ENCODE measurements at regions not wholly inside any gene's neighbourhood (a gene's known extent, or its start where the extent isn't known, plus 50 kb on each side); places are given as distances from the start of the nearest gene placed in this dataset.

DNA sequence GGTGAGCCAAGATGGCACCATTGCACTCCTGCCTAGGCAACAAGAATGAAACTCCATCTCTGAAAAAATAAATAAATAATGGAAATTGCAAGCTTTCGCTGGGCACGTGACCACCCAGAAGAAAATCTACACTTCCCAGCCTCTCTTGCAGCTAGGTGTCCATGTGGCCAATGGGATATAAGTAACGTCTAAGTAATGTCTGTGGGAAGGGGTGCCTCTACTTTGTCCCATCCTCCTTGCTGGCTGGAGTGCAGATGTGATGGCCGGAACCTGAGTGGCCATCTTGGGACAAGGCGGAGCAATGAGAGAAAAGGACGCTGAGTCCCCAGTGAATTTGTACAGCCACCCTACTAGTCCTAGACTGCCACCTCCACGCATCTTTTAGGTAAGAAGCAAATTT is 99.8 kb upstream of the PTPN1 start:
- ChIA-PET CTCF (no interaction called here), POLR2A (no interaction called here)
- no peaks in the 10 kb centered on the region for H3K4me1 ChIP-seq (ENCODE audit: control insufficient read depth in 2 of 2, insufficient read depth in 2 of 2, low read length in 2 of 2)
- no peak overlapping the region for H3K4me3 ChIP-seq (ENCODE audit: low read length)
- Mint-ChIP-seq H3K27ac (no peak overlapping the region), H3K4me3 (no peak overlapping the region), H3K4me1 (no peaks in the 10 kb centered on the region), H3K27me3 (peaks cover 0 to 38% (median 0%) of the 10 kb centered on the region in 5 donors), H3K36me3 (peaks cover 0 to 8% (median 0%) of the 10 kb centered on the region in 5 donors), H3K9me3 (peaks cover 0 to 9% (median 0%) of the 10 kb centered on the region in 11 donors)
- no peaks in the 10 kb centered on the region for H3K9me3 ChIP-seq (ENCODE audit: control insufficient read depth in 2 of 3, low read length in 3 of 3)
- H3K36me3 ChIP-seq (ENCODE audit: control insufficient read depth in 2 of 3, insufficient read depth in 3 of 3, low read length in 3 of 3): no peaks in the 10 kb centered on the region
- DNase-seq: no peak
- no peaks in the 10 kb centered on the region for H3K27me3 ChIP-seq (ENCODE audit: control insufficient read depth in 2 of 2, insufficient read depth in 2 of 2, low read length in 2 of 2)
- no peak overlapping the region for H3K27ac ChIP-seq (ENCODE audit: low read depth, low read length)
- no peak for ATAC-seq
- intact Hi-C loops (cut with micrococcal nuclease): no loop called here

DNA sequence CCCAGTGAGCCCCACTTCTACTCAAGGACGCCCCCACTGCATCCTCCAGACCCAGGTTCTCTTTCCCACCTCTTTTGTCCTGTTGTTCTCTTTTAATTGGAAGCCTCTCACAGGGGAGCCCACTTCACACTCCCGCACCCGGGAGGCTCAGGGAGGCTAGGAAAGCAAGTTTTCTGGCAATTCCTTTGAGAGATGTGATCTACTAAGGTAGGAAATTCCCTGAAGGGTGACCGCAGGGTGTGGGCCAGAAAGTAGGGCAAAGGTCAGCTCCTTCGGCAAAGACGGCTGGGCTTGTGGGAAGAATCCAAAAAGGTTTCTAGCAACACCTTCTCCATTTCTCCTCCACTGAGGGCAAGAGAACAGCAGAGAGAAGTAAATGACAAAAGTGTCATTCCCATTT is 98.1 kb upstream of the PTPN1 start:
- Mint-ChIP-seq H3K36me3 (peaks cover 0 to 8% (median 0%) of the 10 kb centered on the region in 5 donors), H3K27ac (no peak overlapping the region), H3K4me3 (no peak overlapping the region), H3K27me3 (peaks cover 0 to 35% (median 0%) of the 10 kb centered on the region in 5 donors), H3K4me1 (no peaks in the 10 kb centered on the region), H3K9me3 (peaks cover 0 to 9% (median 0%) of the 10 kb centered on the region in 11 donors)
- Histone ChIP-seq H3K27ac (ENCODE audit: low read depth, low read length) (no peak overlapping the region), H3K4me3 (ENCODE audit: low read length) (no peak overlapping the region), H3K36me3 (ENCODE audit: control insufficient read depth in 2 of 3, insufficient read depth in 3 of 3, low read length in 3 of 3) (no peaks in the 10 kb centered on the region), H3K4me1 (ENCODE audit: control insufficient read depth in 2 of 2, insufficient read depth in 2 of 2, low read length in 2 of 2) (no peaks in the 10 kb centered on the region), H3K9me3 (ENCODE audit: control insufficient read depth in 2 of 3, low read length in 3 of 3) (no peaks in the 10 kb centered on the region), H3K27me3 (ENCODE audit: control insufficient read depth in 2 of 2, insufficient read depth in 2 of 2, low read length in 2 of 2) (no peaks in the 10 kb centered on the region)
- ATAC-seq: no peak
- CTCF ChIA-PET: no interaction called here
- intact Hi-C loops (cut with micrococcal nuclease): no loop called here
- DNase-seq: no peak
- POLR2A ChIA-PET: no interaction called here

DNA sequence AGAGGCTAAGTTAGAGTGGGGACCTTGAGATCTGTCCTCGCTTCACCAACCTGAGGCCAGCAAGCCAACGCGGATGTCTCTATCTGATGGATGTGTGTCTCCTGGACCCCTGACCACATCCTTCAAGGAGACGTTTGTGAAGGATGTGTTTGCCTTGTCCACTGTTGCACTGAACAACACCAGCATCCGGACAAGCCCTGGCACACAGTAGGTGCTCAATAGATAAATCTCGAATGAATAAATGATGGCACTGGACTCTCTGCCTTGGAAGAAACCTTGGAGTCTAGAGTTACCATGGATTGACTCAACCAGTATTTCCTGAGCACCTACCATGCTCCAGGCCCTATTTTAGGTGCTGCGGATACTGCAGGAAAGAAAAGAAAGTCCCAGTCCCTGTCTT is 97.7 kb upstream of the PTPN1 start:
- ChIA-PET CTCF (no interaction called here), POLR2A (no interaction called here)
- intact Hi-C loops (cut with micrococcal nuclease): no loop called here
- Mint-ChIP-seq H3K27ac (no peak overlapping the region), H3K27me3 (peaks cover 0 to 31% (median 2%) of the 10 kb centered on the region in 5 donors), H3K36me3 (peaks cover 0 to 8% (median 0%) of the 10 kb centered on the region in 5 donors), H3K9me3 (peaks cover 0 to 9% (median 0%) of the 10 kb centered on the region in 11 donors), H3K4me1 (no peaks in the 10 kb centered on the region), H3K4me3 (no peak overlapping the region)
- ATAC-seq (no peak), DNase-seq (no peak)
- Histone ChIP-seq H3K4me3 (ENCODE audit: low read length) (no peak overlapping the region), H3K4me1 (ENCODE audit: control insufficient read depth in 2 of 2, insufficient read depth in 2 of 2, low read length in 2 of 2) (no peaks in the 10 kb centered on the region), H3K27ac (ENCODE audit: low read depth, low read length) (no peak overlapping the region), H3K27me3 (ENCODE audit: control insufficient read depth in 2 of 2, insufficient read depth in 2 of 2, low read length in 2 of 2) (no peaks in the 10 kb centered on the region), H3K36me3 (ENCODE audit: control insufficient read depth in 2 of 3, insufficient read depth in 3 of 3, low read length in 3 of 3) (no peaks in the 10 kb centered on the region), H3K9me3 (ENCODE audit: control insufficient read depth in 2 of 3, low read length in 3 of 3) (no peaks in the 10 kb centered on the region)

DNA sequence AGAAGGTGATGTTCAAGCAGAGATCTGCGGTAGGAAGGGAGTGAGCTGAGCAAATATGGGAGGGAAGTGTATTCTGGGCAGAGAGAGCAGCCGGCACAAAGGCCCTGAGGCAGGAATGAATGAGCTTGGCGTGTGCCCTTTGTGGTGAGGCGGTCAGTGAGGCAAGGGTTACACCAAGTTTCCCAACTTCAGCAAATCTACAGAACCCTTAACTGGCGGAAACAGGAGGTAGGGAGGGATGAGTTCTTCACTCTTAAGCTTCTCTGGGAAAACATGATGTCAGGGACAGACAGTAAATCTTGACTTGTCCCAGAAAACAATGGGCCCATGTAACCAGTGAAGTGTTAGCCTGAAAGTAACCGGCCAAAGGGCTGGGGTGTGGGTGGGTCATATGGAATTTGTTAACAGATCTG is 97.1 kb upstream of the PTPN1 start:
- no peaks in the 10 kb centered on the region for H3K4me1 ChIP-seq (ENCODE audit: control insufficient read depth in 2 of 2, insufficient read depth in 2 of 2, low read length in 2 of 2)
- H3K36me3 ChIP-seq (ENCODE audit: control insufficient read depth in 2 of 3, insufficient read depth in 3 of 3, low read length in 3 of 3): no peaks in the 10 kb centered on the region
- ChIA-PET POLR2A (no interaction called here), CTCF (no interaction called here)
- Mint-ChIP-seq H3K27me3 (peaks cover 0 to 34% (median 4%) of the 10 kb centered on the region in 5 donors), H3K36me3 (peaks cover 0 to 8% (median 0%) of the 10 kb centered on the region in 5 donors), H3K4me3 (no peak overlapping the region), H3K27ac (peak overlapping the region in 1 of 9 donors; percentile 6), H3K9me3 (peaks cover 0 to 9% (median 0%) of the 10 kb centered on the region in 11 donors), H3K4me1 (no peaks in the 10 kb centered on the region)
- H3K9me3 ChIP-seq (ENCODE audit: control insufficient read depth in 2 of 3, low read length in 3 of 3): no peaks in the 10 kb centered on the region
- intact Hi-C loops (cut with micrococcal nuclease): no loop called here
- H3K4me3 ChIP-seq (ENCODE audit: low read length): no peak overlapping the region
- DNase-seq (no peak), ATAC-seq (no peak)
- H3K27ac ChIP-seq (ENCODE audit: low read depth, low read length): no peak overlapping the region
- no peaks in the 10 kb centered on the region for H3K27me3 ChIP-seq (ENCODE audit: control insufficient read depth in 2 of 2, insufficient read depth in 2 of 2, low read length in 2 of 2)

DNA sequence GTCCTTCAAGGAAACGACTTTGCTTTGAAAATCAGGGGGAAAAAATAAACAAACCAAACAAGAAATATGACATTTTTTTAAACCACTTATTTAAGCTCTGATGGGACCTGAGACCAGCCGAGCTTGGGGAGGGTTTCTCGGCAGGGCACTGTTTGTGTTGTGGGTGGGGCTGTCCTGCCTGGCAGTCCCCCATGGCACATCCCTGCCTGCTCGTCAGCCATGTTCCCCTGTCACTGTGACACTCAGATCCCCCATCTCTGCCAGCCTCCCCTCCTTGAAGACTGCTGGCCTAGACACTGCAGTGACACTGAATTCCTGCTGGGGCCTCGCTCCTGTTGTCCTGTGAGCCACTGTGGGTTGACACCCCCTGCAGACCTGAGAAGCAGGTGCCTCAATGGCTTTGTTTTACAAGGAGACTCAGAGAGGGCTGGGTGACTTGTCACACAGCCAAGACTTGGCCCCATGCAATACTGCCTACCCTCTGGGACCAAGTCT is 95.1 kb upstream of the PTPN1 start:
- H3K27me3 ChIP-seq (ENCODE audit: control insufficient read depth in 2 of 2, insufficient read depth in 2 of 2, low read length in 2 of 2): no peaks in the 10 kb centered on the region
- H3K4me1 ChIP-seq (ENCODE audit: control insufficient read depth in 2 of 2, insufficient read depth in 2 of 2, low read length in 2 of 2): no peaks in the 10 kb centered on the region
- Mint-ChIP-seq H3K9me3 (peaks cover 0 to 11% (median 3%) of the 10 kb centered on the region in 11 donors), H3K36me3 (peaks cover 0 to 8% (median 0%) of the 10 kb centered on the region in 5 donors), H3K27ac (no peak overlapping the region), H3K4me1 (no peaks in the 10 kb centered on the region), H3K27me3 (peaks cover 0 to 28% (median 6%) of the 10 kb centered on the region in 5 donors), H3K4me3 (no peak overlapping the region)
- no peak for DNase-seq
- no peak overlapping the region for H3K4me3 ChIP-seq (ENCODE audit: low read length)
- POLR2A ChIA-PET: no interaction called here
- no peak for ATAC-seq
- intact Hi-C loops (cut with micrococcal nuclease): no loop called here
- no peaks in the 10 kb centered on the region for H3K36me3 ChIP-seq (ENCODE audit: control insufficient read depth in 2 of 3, insufficient read depth in 3 of 3, low read length in 3 of 3)
- H3K9me3 ChIP-seq (ENCODE audit: control insufficient read depth in 2 of 3, low read length in 3 of 3): no peaks in the 10 kb centered on the region
- H3K27ac ChIP-seq (ENCODE audit: low read depth, low read length): no peak overlapping the region
- CTCF ChIA-PET: no interaction called here

DNA sequence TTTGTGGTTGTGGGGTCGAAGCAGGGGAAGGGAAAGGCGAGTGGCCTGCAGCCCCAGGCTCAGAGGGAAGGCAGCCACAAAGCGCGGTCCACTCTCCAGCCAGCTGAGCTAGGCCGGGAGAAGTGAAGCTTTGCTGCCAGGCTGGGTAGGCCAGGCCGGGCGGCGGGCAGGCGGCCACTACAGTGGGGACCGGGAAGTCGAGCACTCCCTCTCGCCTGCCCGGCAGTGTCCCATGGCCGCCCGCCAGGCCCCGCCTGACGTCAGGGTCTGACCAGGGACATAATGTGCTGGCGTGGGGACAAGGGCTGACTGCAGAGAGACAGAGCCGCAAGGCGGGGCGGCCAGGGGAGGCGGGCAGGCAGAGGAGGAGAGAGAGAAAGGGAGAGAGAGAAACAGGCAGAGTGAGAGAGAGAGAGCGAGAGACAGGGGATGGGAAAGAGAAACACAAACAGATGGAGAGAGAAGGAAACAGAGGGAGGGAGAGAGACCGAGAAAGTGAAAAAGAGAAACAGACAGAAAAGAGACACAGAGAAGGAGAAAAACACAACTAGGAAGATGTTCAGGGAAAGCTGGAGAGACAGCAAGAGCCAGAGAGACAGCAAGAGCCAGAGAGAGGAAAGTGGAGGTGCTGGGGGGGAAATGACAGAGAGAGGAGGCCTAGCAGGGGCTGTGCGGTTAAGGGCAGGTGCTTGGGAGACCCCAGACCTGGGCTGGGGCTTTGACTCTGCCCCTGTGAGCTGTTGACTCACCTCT is 94.5 kb upstream of the PTPN1 start:
- ChIA-PET CTCF (interaction anchor here (0.6 kb wide), 1 partner anchor 50 kb away, joined by 3 read pairs; no protein-coding TSS in a partner anchor), POLR2A (no interaction called here)
- no peaks in the 10 kb centered on the region for H3K4me1 ChIP-seq (ENCODE audit: control insufficient read depth in 2 of 2, insufficient read depth in 2 of 2, low read length in 2 of 2)
- no peak for ATAC-seq
- Mint-ChIP-seq H3K4me1 (no peaks in the 10 kb centered on the region), H3K36me3 (peaks cover 0 to 8% (median 0%) of the 10 kb centered on the region in 5 donors), H3K27me3 (peaks cover 0 to 28% (median 6%) of the 10 kb centered on the region in 5 donors), H3K4me3 (no peak overlapping the region), H3K27ac (peak overlapping the region in 1 of 9 donors; percentile 33), H3K9me3 (peaks cover 0 to 11% (median 3%) of the 10 kb centered on the region in 11 donors)
- no peak overlapping the region for H3K27ac ChIP-seq (ENCODE audit: low read depth, low read length)
- H3K36me3 ChIP-seq (ENCODE audit: control insufficient read depth in 2 of 3, insufficient read depth in 3 of 3, low read length in 3 of 3): no peaks in the 10 kb centered on the region
- H3K9me3 ChIP-seq (ENCODE audit: control insufficient read depth in 2 of 3, low read length in 3 of 3): no peaks in the 10 kb centered on the region
- no peak for DNase-seq
- H3K4me3 ChIP-seq (ENCODE audit: low read length): no peak overlapping the region
- H3K27me3 ChIP-seq (ENCODE audit: control insufficient read depth in 2 of 2, insufficient read depth in 2 of 2, low read length in 2 of 2): no peaks in the 10 kb centered on the region
- intact Hi-C loops (cut with micrococcal nuclease): no loop called here
